UCSD-AML1 (cell line): ENCODE measurements at regions not wholly inside any gene's neighbourhood (a gene's known extent, or its start where the extent isn't known, plus 50 kb on each side); places are given as distances from the start of the nearest gene placed in this dataset.
"Not testable (repeated sequence)": the region's sequence is repeated elsewhere in the genome, so short reads cannot be mapped to it uniquely, and the experiment has no call there.

Source experiments
- DNase-seq: peaks from one replicate; lab custom pipeline; 2025; ENCODE audit not compliant: unreplicated experiment; lab: John Stamatoyannopoulos, UW

DNA sequence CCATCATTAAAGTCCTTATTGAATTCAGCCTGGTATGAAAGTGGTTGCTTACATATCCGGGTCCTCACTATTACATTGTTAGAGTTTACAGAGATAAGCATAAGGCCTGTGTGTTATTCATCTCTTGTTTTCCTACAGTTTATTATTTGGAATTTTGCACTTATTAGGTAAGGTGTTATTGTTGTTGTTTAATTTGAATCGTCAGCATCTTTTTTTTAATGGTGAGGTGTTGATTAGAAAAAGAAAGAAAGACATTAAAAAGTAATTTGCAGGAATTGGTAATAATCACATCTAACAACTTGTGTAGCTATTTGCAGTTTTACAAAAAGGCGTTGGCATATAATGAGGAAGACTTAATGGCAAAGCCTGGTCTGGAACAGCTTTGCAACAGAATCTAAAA is 158.6 kb downstream of the SAMD5 start:
- DNase-seq, result no peak

GRCh38 chr6:147674099-147674498 is 165.6 kb downstream of the SAMD5 start:
- no peak for DNase-seq

GRCh38 chr6:147674794-147675193 is 166.3 kb downstream of the SAMD5 start:
- no peak for DNase-seq

DNA sequence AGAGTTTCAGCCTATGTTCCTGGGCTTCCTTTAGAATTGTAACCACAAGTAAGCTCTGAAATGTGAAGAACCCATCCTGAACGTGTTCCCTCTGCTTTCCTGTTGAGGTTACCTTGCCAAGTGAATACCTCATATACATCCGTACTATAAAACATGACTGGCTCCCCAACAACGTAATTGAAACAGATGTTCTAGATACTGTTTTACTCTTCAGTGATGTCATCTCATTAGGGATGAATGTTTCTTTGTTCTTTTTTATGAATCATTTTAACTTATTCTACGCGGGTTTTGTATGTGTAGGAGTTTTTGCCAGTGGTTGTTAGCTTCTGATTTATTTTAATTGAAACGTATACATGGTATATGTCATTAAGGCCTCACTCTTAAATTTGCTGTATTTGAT is 166.8 kb downstream of the SAMD5 start:
- DNase-seq, result no peak

DNA sequence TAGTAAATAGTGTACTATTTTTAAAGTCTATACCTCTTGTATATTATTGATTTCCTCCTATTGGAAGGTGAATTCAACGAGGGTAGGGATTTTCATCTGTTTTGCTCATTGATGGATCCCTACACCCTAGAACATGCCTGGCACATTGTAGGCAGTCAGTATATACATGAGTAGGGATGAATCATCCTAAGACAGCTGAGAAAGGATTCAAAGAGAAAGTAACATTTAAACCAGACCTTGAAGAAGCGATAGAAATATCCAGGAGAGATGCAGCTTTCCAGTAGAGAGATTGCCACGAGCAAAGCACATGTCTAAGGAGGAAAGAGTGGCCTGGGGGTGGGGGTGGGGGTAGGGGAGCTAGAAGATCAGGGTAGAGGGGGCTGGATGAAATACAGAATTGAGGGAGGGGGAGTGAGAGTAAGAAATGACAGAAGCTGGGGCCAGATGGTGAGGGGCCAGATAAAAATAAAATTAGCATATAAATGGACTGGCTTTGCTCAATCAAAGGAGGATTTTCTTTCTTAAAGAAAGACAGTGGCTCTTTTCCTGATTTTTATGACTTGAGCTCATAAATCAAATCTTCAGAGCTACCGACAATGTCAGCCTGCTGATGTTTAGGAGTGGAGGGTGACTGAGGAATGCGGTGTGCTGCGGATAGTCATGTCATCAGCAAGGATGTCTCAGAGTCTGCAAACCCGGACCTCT is 168.2 kb downstream of the SAMD5 start:
- no peak for DNase-seq

DNA sequence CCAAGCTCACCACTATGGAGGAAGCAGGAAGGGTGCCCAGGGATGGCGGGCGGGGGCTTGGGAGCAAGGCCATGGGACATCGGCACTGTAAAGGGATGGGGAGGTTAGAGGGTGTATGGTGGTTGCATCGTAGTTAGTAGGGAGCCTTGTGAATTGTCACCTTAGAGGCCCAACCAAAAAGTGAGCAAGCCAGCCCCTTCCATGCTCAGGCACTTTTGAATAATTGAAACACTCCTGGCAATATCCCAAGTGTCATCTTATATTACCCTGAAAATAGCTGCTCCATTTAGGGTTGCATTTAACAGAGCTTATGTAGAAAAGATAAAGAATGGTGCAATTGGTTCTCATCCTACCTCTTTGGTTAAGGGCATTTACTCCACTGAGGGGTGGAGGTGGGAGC is 169.2 kb downstream of the SAMD5 start:
- no peak for DNase-seq

GRCh38 chr6:147678253-147678652 is 169.8 kb downstream of the SAMD5 start:
- no peak for DNase-seq

DNA sequence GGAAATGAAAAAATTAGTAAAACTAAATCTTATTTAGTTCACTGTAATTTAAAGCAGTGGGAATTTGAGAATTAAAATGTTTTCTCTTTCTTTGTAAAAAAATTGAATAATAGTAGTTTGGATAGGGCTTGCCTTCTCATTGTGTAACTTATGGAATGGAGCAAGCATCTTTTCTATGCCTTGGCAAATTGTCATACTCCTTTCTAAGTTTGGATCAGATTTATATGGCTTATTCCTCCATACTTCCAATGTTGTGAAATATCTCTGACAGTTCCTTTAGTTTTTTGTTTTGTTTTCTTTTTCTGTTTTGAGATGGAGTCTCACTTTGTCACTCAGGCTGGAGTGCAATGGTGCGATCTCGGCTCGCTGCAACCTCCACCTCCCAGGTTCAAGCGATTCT is 176.4 kb downstream of the SAMD5 start:
- no peak for DNase-seq

DNA sequence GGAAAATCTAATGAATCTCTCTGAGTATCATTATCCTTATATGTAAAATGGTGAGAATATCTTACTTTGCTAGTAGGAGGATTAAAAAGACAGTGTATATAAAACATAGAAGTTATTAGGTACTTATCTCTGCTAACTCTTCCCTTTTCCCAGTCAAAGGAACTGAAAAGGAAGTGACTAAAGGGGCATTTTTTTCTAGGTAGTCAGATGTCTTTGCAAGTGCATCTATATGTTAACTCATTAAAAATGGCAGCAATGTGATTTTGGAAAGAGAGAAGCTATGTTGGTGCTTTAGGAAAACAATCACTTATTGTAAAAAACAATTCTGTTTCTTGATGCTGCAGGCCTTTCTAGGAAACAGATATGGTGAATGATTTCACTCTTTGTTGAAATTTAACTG is 180.9 kb downstream of the SAMD5 start:
- no peak for DNase-seq

- no peak for DNase-seq
These were observed 183.0 kb downstream of the SAMD5 start for GRCh38 chr6:147691446-147691845.

DNA sequence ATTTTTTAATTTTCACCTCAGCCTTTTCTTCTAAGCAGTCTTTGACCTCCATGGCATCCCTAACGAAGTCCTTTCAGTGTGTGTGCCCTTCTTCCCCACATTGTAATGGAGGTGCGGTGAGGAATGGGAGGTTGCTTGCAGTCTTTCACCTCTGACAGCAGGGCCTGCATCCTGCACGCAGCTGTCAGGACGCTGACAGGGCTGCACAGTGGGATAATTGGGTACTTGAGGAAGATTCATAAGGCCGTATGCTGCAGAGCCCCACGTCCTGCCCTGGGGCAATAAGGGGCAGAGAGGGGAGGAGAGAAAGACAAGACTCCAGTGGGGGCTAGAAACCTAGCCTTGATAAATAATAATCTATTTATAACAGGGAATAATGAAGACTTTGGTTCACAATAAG is 184.7 kb downstream of the SAMD5 start:
- DNase-seq, result no peak

- not testable (repeated sequence) for DNase-seq
These were observed 186.1 kb downstream of the SAMD5 start for GRCh38 chr6:147694556-147694955.

- DNase-seq, result no peak
These were observed 187.3 kb downstream of the SAMD5 start for GRCh38 chr6:147695819-147696218.

GRCh38 chr6:147699140-147699539 is 190.7 kb downstream of the SAMD5 start:
- no peak for DNase-seq

- no peak for DNase-seq
These were observed 191.1 kb downstream of the SAMD5 start for GRCh38 chr6:147699637-147700036.

DNA sequence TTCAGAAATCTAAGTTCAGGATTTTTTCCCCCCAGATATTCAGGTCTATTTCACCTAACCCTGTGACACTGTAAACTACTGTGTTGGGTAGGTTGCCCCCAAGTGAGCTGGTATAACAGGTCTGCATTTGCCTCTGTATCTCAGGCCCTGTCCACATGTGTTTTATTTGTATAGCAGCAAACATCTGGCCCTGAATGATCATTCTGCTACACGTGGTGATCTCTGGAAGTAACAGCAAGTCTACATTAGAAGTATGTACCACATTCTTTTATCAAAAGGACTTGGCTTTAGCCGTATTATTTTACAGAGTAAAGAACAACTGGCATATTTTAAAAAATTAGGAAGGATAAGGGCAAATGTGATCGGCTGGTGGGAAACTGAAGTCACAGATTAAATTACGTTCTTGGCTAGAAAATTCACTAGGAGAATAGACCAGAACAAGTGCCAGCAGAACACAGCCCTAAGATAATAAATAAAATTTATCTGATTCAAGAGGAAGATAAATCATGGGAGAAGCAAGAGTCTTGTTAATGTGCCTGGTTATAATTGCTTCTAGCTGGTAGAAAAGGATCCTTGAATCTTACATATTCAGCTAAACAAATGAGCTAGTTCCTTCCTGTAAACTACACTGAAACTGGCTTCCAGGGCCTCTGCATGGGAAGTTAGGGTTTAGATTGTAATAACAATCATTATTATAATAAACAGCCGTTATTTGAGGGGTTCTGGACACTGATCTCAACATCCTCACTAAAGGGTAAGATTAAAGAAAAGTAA is 192.1 kb downstream of the SAMD5 start:
- DNase-seq, result no peak

DNA sequence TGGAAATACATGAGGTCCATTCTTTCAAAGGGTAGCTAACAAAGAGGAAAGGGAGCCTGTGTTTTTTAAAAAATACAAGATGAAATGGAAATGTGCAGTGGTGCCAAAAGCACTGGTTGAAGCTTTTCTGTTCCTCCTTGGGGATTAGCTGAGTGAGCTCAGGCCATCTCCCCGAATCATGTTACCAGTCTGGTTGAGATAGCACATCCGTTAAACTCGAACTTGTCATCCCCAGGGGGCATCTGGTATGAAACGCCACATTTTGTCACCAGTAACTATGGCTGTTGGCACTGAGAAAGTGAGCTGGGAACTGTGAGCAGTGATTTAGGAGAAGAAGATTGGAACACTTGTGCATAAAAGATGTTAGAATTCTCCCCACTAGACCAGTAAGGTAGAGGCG is 196.2 kb downstream of the SAMD5 start:
- no peak for DNase-seq

DNA sequence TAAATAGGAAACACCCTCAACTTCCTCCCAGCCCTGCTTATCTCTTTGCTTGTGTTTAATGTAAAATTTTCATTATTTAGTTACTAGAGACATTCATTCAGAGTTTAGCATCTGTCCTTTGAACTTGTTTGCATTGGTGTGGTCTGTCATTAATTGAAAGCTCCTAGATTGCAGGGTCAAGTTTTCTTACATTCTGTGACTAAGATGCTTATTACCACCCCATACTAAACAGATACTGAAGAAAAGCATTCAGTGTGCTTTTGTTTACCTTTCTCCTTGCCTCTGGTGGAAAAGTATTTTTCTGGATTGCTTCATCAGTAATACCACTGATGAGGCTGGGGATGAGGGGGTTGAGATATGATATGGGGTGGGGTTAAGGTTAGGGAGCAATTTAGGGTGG is 199.0 kb downstream of the SAMD5 start:
- DNase-seq, result no peak

DNA sequence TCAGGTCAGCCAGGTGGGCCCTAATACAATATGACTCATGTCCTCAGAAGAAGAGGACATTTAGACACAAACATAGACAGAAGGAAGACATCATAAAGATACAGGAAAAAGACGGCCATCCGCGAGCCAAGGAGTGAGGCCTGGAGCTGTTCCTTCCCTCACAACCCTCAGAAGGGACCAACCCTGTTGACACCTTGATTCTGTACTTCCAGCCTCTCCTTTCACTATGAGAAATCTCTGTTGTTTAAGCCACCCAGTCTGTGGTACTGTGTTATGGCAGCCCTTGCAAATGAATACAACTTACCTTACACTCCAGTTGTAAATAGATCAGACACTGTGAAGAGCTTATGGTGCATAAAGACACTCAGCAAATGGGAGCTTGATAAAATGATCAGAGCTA is 199.7 kb downstream of the SAMD5 start:
- DNase-seq, result no peak

DNA sequence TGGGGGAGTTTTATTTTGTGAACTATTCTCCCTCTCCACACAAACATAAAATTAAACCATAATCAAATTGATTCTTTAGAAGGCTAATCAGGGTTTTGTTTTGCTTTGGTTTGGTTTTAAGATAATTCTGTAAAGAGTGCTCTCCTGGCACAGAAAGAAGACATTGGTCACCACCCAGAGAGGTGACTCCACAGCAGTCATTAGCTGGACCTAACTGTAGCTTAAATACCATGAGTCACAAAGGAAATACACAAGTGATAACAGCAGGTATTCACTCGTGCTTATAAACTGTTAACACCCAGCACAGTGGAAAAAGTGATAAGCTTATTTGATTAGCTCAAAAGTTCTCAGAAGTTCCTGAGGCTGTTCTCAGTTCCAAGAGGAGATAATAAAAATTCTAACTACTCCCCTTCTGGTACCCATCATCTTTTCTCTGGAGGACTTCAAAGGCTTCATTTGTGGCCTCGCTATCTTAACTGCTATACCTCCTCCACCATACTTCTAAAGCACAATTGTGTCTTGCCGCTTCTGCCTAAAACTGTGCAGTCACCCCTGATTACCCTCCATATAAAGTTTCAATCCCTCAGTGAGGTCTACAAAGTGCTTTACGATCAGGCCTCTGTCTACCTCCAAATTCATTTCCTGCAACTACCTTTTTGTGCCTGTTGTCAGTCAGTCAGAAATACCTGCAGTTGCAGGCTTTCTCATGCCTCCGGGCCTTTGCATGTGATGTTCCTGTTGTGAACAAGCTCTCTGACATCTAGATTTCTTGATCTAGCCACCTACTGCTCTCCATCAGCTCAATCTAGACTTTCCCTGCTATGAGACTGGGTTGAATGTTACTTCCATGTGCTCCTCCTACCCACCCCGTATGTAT is 201.1 kb downstream of the SAMD5 start:
- DNase-seq, result no peak

DNA sequence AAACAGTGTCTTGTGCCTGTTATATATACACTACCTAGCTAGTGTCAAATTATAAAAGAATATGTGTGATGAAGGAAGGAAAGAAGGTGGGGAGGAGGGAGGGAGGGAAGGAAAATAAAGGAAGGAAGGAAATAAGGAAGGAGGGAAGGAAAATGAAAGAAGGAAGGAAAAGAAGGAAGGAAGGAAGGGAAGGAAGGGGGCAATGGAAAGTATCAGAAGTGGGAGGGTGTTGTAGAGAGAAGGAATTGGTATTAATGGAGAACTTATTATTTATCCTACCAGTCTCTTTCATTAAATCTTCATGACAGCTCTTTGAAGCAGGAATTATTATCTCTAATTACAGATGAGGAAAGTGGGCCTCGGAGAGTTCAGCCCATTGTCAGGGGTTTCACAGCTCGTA is 202.4 kb downstream of the SAMD5 start:
- DNase-seq, result no peak

GRCh38 chr6:147711476-147711875 is 203.0 kb downstream of the SAMD5 start:
- DNase-seq, result no peak
